SK-N-MC (cell line): ENCODE measurements at regions not wholly inside any gene's neighbourhood (a gene's known extent, or its start where the extent isn't known, plus 50 kb on each side); places are given as distances from the start of the nearest gene placed in this dataset.

Source experiments
- EZH2 ChIP-seq: fragments of 200-600 bp; sonication (generic); IDR thresholded peaks from one replicate; pipeline ENCODE4 v1.6.1; 2017; ENCODE audit warnings: antibody characterized with exemption
- FOXP2 ChIP-seq: optimal IDR thresholded peaks from 2 replicates; pipeline ENCODE3; 2011; ENCODE audit warnings: mild to moderate bottlenecking, moderate library complexity; ENCODE audit not compliant: insufficient read depth; ENCODE audit errors: extremely low read length, control extremely low read depth
- POLR2AphosphoS5 ChIP-seq: IDR thresholded peaks from 2 replicates; pipeline ENCODE4 v1.6.1; 2012; ENCODE audit warnings: mild to moderate bottlenecking, low read depth, low read length, borderline replicate concordance

DNA sequence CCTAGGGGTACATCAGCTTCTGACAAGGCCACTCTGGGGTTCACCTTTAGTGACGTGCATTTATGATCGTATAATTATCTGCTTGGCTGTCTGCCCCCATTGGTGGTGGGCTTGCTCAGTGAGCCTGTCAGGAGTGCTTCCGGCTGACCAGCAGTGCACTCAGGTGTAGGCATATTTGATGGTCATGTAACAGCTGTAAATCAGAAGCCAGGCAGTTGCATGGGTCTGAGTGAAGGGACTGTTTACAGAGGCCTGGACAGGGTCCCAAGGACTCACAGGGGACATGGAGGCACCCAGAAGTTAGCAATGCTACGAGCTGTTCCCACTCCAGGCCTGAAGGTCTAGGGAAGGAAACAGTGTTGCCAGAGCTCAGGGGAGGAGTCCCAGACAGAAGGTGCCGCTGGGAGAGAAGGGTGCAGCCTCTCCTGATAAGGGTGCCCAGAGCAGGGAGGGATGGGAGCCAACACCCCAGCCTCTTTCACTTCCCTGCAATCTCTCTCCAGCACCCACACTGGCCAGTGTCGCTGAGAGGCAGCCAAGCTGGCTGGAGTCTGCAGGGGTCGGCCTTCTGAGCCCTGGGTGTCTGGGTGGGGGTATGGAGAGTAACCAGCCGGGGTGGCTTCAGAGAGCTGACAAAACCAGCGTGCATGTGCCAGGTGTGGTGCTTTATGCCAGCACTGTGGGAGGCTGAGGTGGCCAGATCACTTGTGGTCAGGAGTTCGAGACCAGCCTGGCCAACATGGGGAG lies 61.3 kb upstream of the PRR23E start:
- no peak for TF ChIP-seq EZH2
- no peak for TF ChIP-seq POLR2AphosphoS5
- no peak for TF ChIP-seq FOXP2
